PC-3 (cell line): ENCODE measurements at regions not wholly inside any gene's neighbourhood (a gene's known extent, or its start where the extent isn't known, plus 50 kb on each side); places are given as distances from the start of the nearest gene placed in this dataset.

Experiments used
- ATAC-seq: fragments of 200-7000 bp; cut with Tn5 transposase; 2 replicates; pipeline ENCODE4 v1.9.1; 2020; ENCODE audit warnings: mild to moderate bottlenecking, moderate library complexity
- BruUV-seq: library from RNA; stranded (reverse); fragments of 400-500 nt; replicated peaks from 2 replicates; lab custom pipeline; 2021; lab: Mats Ljungman, UMichigan
- CTCF ChIA-PET: fragments of 300-600 bp; sonication (Branson Sonifier 250); formaldehyde crosslinking; loops from one replicate; lab custom pipeline; 2022; ENCODE audit warnings: antibody characterized with exemption; lab: Charles Lee
- POLR2A ChIA-PET: fragments of 300-600 bp; sonication (Branson Sonifier 250); formaldehyde crosslinking; loops from one replicate; lab custom pipeline; 2022; ENCODE audit warnings: antibody characterized with exemption; ENCODE audit not compliant: unreplicated experiment; lab: Charles Lee
- DNase-seq: peaks from one replicate; pipeline ENCODE4 v3.0.0-alpha.2; 2015
- H2AFZ ChIP-seq: fragments of 300-600 bp; sonication (generic); 2 replicates; pipeline ENCODE4 v1.6.0; 2016; ENCODE audit warnings: antibody characterized with exemption, low read length
- H3F3A ChIP-seq: fragments of 300-600 bp; sonication (generic); one replicate; pipeline ENCODE4 v1.6.0; 2017; ENCODE audit warnings: antibody characterized with exemption, low read length, control low read depth, mild to moderate bottlenecking; ENCODE audit not compliant: unreplicated experiment
- H3K27ac ChIP-seq: fragments of 300-600 bp; sonication (generic); 2 replicates; pipeline ENCODE4 v1.5.1; 2016; ENCODE audit warnings: mild to moderate bottlenecking, low read length
- H3K27me3 ChIP-seq: fragments of 300-600 bp; sonication (generic); 2 replicates; pipeline ENCODE4 v1.6.1; 2016; ENCODE audit warnings: low read length, mixed read lengths
- H3K36me3 ChIP-seq: fragments of 300-600 bp; sonication (generic); 2 replicates; pipeline ENCODE4 v1.6.1; 2016; ENCODE audit warnings: low read depth, mixed run types, low read length, mixed read lengths
- H3K4me1 ChIP-seq: fragments of 300-600 bp; sonication (generic); 2 replicates; pipeline ENCODE4 v1.5.1; 2016; ENCODE audit warnings: low read length; ENCODE audit not compliant: insufficient read depth
- H3K4me2 ChIP-seq: fragments of 300-600 bp; sonication (generic); 2 replicates; pipeline ENCODE4 v1.6.0; 2016; ENCODE audit warnings: low read length
- H3K4me3 ChIP-seq: fragments of 300-600 bp; sonication (generic); 2 replicates; pipeline ENCODE4 v1.5.1; 2016; ENCODE audit warnings: mild to moderate bottlenecking, low read length, mixed read lengths
- H3K79me2 ChIP-seq: fragments of 300-600 bp; sonication (generic); 2 replicates; pipeline ENCODE4 v1.6.1; 2017; ENCODE audit warnings: low read length, mixed read lengths
- H3K9ac ChIP-seq: fragments of 300-600 bp; sonication (generic); 2 replicates; pipeline ENCODE4 v1.6.0; 2016; ENCODE audit warnings: mild to moderate bottlenecking, low read length
- H3K9me2 ChIP-seq: fragments of 300-600 bp; sonication (generic); replicated peaks from 2 replicates; pipeline ENCODE4 v1.6.1; 2016; ENCODE audit warnings: mixed run types, low read length, mixed read lengths
- H3K9me3 ChIP-seq: fragments of 300-600 bp; sonication (generic); 2 replicates; pipeline ENCODE4 v1.6.1; 2016; ENCODE audit warnings: low read length, mixed read lengths
- H4K20me1 ChIP-seq: fragments of 300-600 bp; sonication (generic); 2 replicates; pipeline ENCODE4 v1.6.1; 2016; ENCODE audit warnings: low read length, mixed read lengths
- CTCF ChIP-seq: fragments of 300-600 bp; sonication (generic); conservative IDR thresholded peaks from 2 replicates; pipeline ENCODE4 v1.5.1; 2017; ENCODE audit warnings: antibody characterized with exemption, low read depth, mild to moderate bottlenecking, low read length
- EZH2 ChIP-seq: fragments of 300-600 bp; sonication (generic); IDR thresholded peaks from one replicate; pipeline ENCODE4 v1.6.1; 2017; ENCODE audit warnings: antibody characterized with exemption, mild to moderate bottlenecking, low read length; ENCODE audit not compliant: unreplicated experiment
- EZH2phosphoT487 ChIP-seq: fragments of 300-600 bp; sonication (generic); IDR thresholded peaks from 2 replicates; pipeline ENCODE4 v1.6.1; 2018; ENCODE audit warnings: mild to moderate bottlenecking, antibody characterized with exemption, low read length, borderline replicate concordance
- intact Hi-C: fragments of 100-400 bp; cut with micrococcal nuclease; formaldehyde crosslinking; loops from 2 replicates; pipeline ENCODE4 v1.9.0; 2023

DNA sequence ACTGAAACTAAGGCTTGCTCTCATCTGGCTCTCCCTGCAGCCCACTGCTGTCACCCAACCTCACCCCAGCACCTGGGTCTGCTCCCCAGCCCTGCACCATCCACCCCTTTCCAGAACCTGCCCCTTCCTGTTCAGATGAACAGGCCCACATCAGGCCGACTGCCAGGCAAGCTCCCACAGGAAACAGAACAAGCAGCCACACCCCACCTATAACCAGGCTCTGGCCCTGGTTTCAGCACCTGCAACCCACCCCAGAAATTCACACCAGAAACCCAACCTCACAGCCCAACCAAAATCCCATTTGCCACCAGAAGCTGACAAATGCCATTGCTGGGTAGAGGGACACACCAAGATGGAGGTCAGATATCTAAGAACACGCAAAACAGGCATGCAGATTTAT, 159.2 kb upstream of the ID2 start:
- intact Hi-C loops: no loop called here
- Histone ChIP-seq H3K4me1 (peaks cover 9% of the 10 kb centered on the region; the same call in 1 of the 2 replicates), H3K9ac (no peak overlapping the region), H3F3A (no peaks in the 10 kb centered on the region), H3K4me2 (no peak overlapping the region), H3K27me3 (no peaks in the 10 kb centered on the region), H3K79me2 (no peaks in the 10 kb centered on the region), H3K4me3 (no peak overlapping the region), H3K9me2 (no peaks in the 10 kb centered on the region), H3K27ac (no peak overlapping the region), H2AFZ (no peak overlapping the region), H3K9me3 (no peaks in the 10 kb centered on the region), H4K20me1 (no peaks in the 10 kb centered on the region), H3K36me3 (no peaks in the 10 kb centered on the region)
- no peak for TF ChIP-seq CTCF
- TF ChIP-seq EZH2phosphoT487: no peak
- no peak for TF ChIP-seq EZH2
- no TSS peak for BruUV-seq
- POLR2A ChIA-PET: interaction anchor here (0.5 kb wide), 1 partner anchor 159 kb away, joined by 4 read pairs; the partner anchor contains the start of gene ID2
- DNase-seq (no peak), ATAC-seq (no peak)
- CTCF ChIA-PET: no interaction called here

GRCh38 chr2:8524388-8524787, 157.5 kb upstream of the ID2 start:
- POLR2A ChIA-PET: no interaction called here
- Histone ChIP-seq H3K9me2 (no peaks in the 10 kb centered on the region), H3K9ac (no peak overlapping the region), H3K79me2 (no peaks in the 10 kb centered on the region), H3F3A (no peaks in the 10 kb centered on the region), H3K4me1 (peaks cover 9% of the 10 kb centered on the region; the same call in 1 of the 2 replicates), H3K36me3 (no peaks in the 10 kb centered on the region), H3K27ac (no peak overlapping the region), H3K4me2 (no peak overlapping the region), H3K4me3 (no peak overlapping the region), H2AFZ (no peak overlapping the region), H4K20me1 (no peaks in the 10 kb centered on the region), H3K27me3 (no peaks in the 10 kb centered on the region), H3K9me3 (no peaks in the 10 kb centered on the region)
- no peak for TF ChIP-seq CTCF
- no peak for TF ChIP-seq EZH2phosphoT487
- TF ChIP-seq EZH2: no peak
- BruUV-seq: no TSS peak
- CTCF ChIA-PET: no interaction called here
- DNase-seq (no peak), ATAC-seq (no peak)
- intact Hi-C loops: no loop called here

DNA sequence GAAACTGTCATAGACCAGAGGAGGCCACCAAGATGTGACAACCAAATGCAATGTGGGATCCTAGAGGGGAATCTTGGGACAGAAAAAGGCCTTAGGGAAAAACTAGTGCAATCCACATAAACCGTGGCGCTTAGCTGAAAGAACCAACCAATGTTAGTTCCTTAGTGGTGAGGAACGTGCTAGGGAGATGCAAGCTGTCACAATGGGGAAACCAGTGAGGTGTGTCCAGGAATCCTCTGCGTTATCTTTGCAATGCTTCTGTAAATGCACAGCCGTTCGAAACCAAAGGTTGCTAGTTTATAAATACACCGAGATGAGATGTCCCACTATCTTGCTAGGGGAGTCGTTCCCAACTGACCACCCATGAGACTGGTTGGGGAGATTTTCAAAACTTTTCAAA, 157.0 kb upstream of the ID2 start:
- Histone ChIP-seq H3K4me2 (no peak overlapping the region), H4K20me1 (no peaks in the 10 kb centered on the region), H3K4me1 (peaks cover 9% of the 10 kb centered on the region; the same call in 1 of the 2 replicates), H3K4me3 (no peak overlapping the region), H3F3A (no peaks in the 10 kb centered on the region), H3K9me3 (no peaks in the 10 kb centered on the region), H3K27ac (no peak overlapping the region), H3K9me2 (no peaks in the 10 kb centered on the region), H2AFZ (no peak overlapping the region), H3K27me3 (no peaks in the 10 kb centered on the region), H3K36me3 (no peaks in the 10 kb centered on the region), H3K79me2 (no peaks in the 10 kb centered on the region), H3K9ac (no peak overlapping the region)
- no TSS peak for BruUV-seq
- ChIA-PET POLR2A (no interaction called here), CTCF (no interaction called here)
- intact Hi-C loops: no loop called here
- ATAC-seq (no peak), DNase-seq (no peak)
- TF ChIP-seq EZH2: no peak
- TF ChIP-seq EZH2phosphoT487: no peak
- no peak for TF ChIP-seq CTCF
